GM12878 (cell line): ENCODE measurements at regions not wholly inside any gene's neighbourhood (a gene's known extent, or its start where the extent isn't known, plus 50 kb on each side); places are given as distances from the start of the nearest gene placed in this dataset.

Experiments used
- CEBPB ChIP-seq, 2 experiments: fragments of 150-350 bp in 1 of 2; IDR thresholded peaks; 2 replicates each; pipeline ENCODE4 v1.6.1; 2012 to 2014; ENCODE audit warnings: low read depth in 2 of 2, low read length in 2 of 2, borderline replicate concordance in 1 of 2, inconsistent platforms in 1 of 2
- ESRRA ChIP-seq: IDR thresholded peaks from 2 replicates; pipeline ENCODE4 v1.6.1; 2012; ENCODE audit warnings: mild to moderate bottlenecking, low read length, improper control_type of control experiment
- FOXM1 ChIP-seq: IDR thresholded peaks from 2 replicates; pipeline ENCODE4 v1.6.1; 2012; ENCODE audit warnings: low read depth, mild to moderate bottlenecking, inconsistent platforms, low read length, moderate library complexity
- MYC ChIP-seq: IDR thresholded peaks from 2 replicates; pipeline ENCODE4 v1.6.1; 2011; ENCODE audit warnings: mild to moderate bottlenecking, low read length, moderate library complexity, inconsistent platforms; ENCODE audit not compliant: insufficient read depth, insufficient replicate concordance, insufficient read length, severe bottlenecking
- NR2C2 ChIP-seq: IDR thresholded peaks from 2 replicates; pipeline ENCODE4 v1.6.1; 2011; ENCODE audit warnings: borderline replicate concordance, low read depth; ENCODE audit not compliant: control insufficient read depth, insufficient read length
- POLR2AphosphoS5 ChIP-seq: IDR thresholded peaks from 2 replicates; pipeline ENCODE4 v1.6.1; 2011; ENCODE audit warnings: mild to moderate bottlenecking, low read length, inconsistent platforms
- SMC3 ChIP-seq: IDR thresholded peaks from 2 replicates; pipeline ENCODE4 v1.6.1; 2011; ENCODE audit warnings: low read length, improper control_type of control experiment, borderline replicate concordance
- ZZZ3 ChIP-seq: IDR thresholded peaks from 2 replicates; pipeline ENCODE4 v1.6.1; 2011; ENCODE audit warnings: low read depth; ENCODE audit not compliant: control insufficient read depth, insufficient read length
- TF ChIP-seq, protein P1 (sequence below): IDR thresholded peaks from 2 replicates; pipeline ENCODE4 v1.6.1; 2012; ENCODE audit warnings: low read depth, low read length, improper control_type of control experiment
- TF ChIP-seq, protein P2 (sequence below): fragments of 450-650 bp; IDR thresholded peaks from 2 replicates; pipeline ENCODE4 v1.6.1; 2017; ENCODE audit warnings: mild to moderate bottlenecking, moderate library complexity

DNA sequence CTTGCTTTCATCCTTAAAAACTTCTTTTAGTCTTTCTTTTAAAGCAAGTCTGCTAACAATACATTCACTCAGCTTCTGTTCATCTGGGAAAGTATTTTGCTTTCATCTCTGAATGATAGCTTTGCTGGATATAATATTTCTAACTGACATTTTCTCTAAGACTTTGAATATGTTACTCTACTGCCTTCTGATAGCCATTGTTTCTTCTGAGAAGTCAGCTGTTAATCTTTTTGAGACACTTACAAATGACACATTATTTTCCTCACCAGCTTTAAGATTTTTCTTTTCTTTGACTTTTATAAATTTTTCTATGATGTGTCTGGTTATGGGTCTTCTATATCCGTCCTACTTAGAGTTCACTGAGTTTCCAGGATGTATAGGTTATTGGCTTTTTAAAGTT, 643.1 kb downstream of the KCNA4 start (continued):
- TF ChIP-seq CEBPB (IDR thresholded peaks at IDR 0.05; ENCODE audit: borderline replicate concordance in 1 of 2, low read depth in 2 of 2, low read length in 2 of 2): no peak
- no peak for TF ChIP-seq ZZZ3
- TF ChIP-seq SMC3: no peak
- no peak for TF ChIP-seq POLR2AphosphoS5
- TF ChIP-seq FOXM1: no peak
- TF ChIP-seq, protein P1, sequence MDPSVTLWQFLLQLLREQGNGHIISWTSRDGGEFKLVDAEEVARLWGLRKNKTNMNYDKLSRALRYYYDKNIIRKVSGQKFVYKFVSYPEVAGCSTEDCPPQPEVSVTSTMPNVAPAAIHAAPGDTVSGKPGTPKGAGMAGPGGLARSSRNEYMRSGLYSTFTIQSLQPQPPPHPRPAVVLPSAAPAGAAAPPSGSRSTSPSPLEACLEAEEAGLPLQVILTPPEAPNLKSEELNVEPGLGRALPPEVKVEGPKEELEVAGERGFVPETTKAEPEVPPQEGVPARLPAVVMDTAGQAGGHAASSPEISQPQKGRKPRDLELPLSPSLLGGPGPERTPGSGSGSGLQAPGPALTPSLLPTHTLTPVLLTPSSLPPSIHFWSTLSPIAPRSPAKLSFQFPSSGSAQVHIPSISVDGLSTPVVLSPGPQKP: no peak
- TF ChIP-seq, protein P2, sequence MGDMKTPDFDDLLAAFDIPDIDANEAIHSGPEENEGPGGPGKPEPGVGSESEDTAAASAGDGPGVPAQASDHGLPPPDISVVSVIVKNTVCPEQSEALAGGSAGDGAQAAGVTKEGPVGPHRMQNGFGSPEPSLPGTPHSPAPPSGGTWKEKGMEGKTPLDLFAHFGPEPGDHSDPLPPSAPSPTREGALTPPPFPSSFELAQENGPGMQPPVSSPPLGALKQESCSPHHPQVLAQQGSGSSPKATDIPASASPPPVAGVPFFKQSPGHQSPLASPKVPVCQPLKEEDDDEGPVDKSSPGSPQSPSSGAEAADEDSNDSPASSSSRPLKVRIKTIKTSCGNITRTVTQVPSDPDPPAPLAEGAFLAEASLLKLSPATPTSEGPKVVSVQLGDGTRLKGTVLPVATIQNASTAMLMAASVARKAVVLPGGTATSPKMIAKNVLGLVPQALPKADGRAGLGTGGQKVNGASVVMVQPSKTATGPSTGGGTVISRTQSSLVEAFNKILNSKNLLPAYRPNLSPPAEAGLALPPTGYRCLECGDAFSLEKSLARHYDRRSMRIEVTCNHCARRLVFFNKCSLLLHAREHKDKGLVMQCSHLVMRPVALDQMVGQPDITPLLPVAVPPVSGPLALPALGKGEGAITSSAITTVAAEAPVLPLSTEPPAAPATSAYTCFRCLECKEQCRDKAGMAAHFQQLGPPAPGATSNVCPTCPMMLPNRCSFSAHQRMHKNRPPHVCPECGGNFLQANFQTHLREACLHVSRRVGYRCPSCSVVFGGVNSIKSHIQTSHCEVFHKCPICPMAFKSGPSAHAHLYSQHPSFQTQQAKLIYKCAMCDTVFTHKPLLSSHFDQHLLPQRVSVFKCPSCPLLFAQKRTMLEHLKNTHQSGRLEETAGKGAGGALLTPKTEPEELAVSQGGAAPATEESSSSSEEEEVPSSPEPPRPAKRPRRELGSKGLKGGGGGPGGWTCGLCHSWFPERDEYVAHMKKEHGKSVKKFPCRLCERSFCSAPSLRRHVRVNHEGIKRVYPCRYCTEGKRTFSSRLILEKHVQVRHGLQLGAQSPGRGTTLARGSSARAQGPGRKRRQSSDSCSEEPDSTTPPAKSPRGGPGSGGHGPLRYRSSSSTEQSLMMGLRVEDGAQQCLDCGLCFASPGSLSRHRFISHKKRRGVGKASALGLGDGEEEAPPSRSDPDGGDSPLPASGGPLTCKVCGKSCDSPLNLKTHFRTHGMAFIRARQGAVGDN: no peak
- TF ChIP-seq MYC: no peak
- no peak for TF ChIP-seq NR2C2
- no peak for TF ChIP-seq ESRRA
